ENCODE measurements at regions not wholly inside any gene's neighbourhood (a gene's known extent, or its start where the extent isn't known, plus 50 kb on each side); places are given as distances from the start of the nearest gene placed in this dataset.

- intact Hi-C loops (cut with DNase I), result no loop called here
- DNase-seq (peak in 2 of 3 donors; percentile 12 to 48), ATAC-seq (no peak)
These were observed 129.8 kb upstream of the NKX1-1 start for GRCh38 chr4:1535926-1536578.

DNA sequence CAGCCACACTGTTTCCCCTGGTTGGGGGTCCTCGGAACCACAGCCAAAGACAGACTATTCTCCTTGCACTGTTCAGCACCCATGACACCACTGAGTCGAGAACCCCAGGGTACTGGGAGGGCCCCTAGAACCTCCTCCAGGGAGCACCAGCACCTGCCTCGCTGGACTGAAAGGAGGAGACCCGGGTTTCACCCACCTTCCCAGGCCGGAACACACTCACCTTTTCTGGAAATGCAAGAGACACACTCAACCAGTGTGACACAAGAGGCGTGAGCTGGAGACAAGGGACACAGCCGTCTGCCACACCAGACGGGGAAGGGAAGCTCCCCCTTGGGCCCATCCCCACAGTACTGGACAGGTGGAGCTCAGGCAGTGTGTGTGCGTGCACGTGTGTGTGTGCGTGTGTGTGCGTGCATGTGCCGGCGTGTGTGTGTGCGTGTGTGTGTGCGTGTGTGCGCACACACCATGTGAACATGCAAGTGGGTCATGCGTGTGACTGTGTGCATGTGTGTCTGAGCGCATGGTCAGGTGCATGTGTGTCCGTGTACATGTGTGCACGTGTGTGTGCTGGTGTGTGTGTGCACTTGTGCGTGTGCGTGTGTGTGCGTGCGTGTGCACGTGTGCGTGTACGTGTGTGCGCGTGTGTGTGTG, 128.8 kb upstream of the NKX1-1 start:
- Histone ChIP-seq H3K4me1 (no peaks in the 10 kb centered on the region), H3K27me3 (no peaks in the 10 kb centered on the region), H3K36me3 (no peaks in the 10 kb centered on the region), H3K27ac (no peak overlapping the region), H3K9me3 (no peaks in the 10 kb centered on the region), H3K4me3 (no peak overlapping the region)
- WGBS (ENCODE audit: insufficient coverage, low coverage, low lambda C conversion rate, missing lambda C conversion rate), result 77% methylated on average over 16 of the region's 30 CpGs
- TF ChIP-seq CTCF (IDR thresholded peaks at IDR 0.05), result no peak
- TF ChIP-seq POLR2A (IDR thresholded peaks at IDR 0.05), result no peak
- ATAC-seq, result no peak
- intact Hi-C loops (cut with DNase I), result no loop called here
- peak in 1 of 3 donors; percentile 38 for DNase-seq

More at GRCh38 chr4:1535926-1536578, 129.8 kb upstream of the NKX1-1 start:
- H3K9me3 ChIP-seq, result no peaks in the 10 kb centered on the region
- H3K27me3 ChIP-seq, result no peaks in the 10 kb centered on the region
- H3K27ac ChIP-seq, result no peak overlapping the region
- 85% methylated on average over 5 of the region's 31 CpGs for WGBS (ENCODE audit: insufficient coverage, low coverage, low lambda C conversion rate, missing lambda C conversion rate)
- TF ChIP-seq CTCF (IDR thresholded peaks at IDR 0.05), result no peak
- TF ChIP-seq POLR2A (IDR thresholded peaks at IDR 0.05), result no peak
- no peaks in the 10 kb centered on the region for H3K36me3 ChIP-seq
- H3K4me1 ChIP-seq, result no peaks in the 10 kb centered on the region
- no peak overlapping the region for H3K4me3 ChIP-seq

GRCh38 chr4:1534095-1534872, 128.0 kb upstream of the NKX1-1 start:
- Histone ChIP-seq H3K4me3 (no peak overlapping the region), H3K27me3 (no peaks in the 10 kb centered on the region), H3K36me3 (no peaks in the 10 kb centered on the region), H3K27ac (no peak overlapping the region), H3K4me1 (no peaks in the 10 kb centered on the region), H3K9me3 (no peaks in the 10 kb centered on the region)
- peak in 2 of 3 donors; percentile 10 to 43 for DNase-seq
- TF ChIP-seq CTCF (IDR thresholded peaks at IDR 0.05) (no peak), POLR2A (IDR thresholded peaks at IDR 0.05) (no peak)
- intact Hi-C loops (cut with DNase I), result no loop called here
- ATAC-seq, result no peak
- 61% methylated on average over 2 of the region's 18 CpGs for WGBS (ENCODE audit: insufficient coverage, low coverage, low lambda C conversion rate, missing lambda C conversion rate)

GRCh38 chr4:1533501-1534064, 127.3 kb upstream of the NKX1-1 start:
- Histone ChIP-seq H3K27me3 (no peaks in the 10 kb centered on the region), H3K4me1 (no peaks in the 10 kb centered on the region), H3K9me3 (no peaks in the 10 kb centered on the region), H3K36me3 (no peaks in the 10 kb centered on the region), H3K27ac (no peak overlapping the region), H3K4me3 (no peak overlapping the region)
- DNase-seq (peak in 1 of 3 donors; percentile 44), ATAC-seq (no peak)
- no peak for TF ChIP-seq CTCF (IDR thresholded peaks at IDR 0.05)
- no peak for TF ChIP-seq POLR2A (IDR thresholded peaks at IDR 0.05)
- 61% methylated on average over 21 of the region's 36 CpGs for WGBS (ENCODE audit: insufficient coverage, low coverage, low lambda C conversion rate, missing lambda C conversion rate)
- intact Hi-C loops (cut with DNase I), result no loop called here

Measured in right lobe of liver (tissue), 6 donors.